ENCODE measurements at regions not wholly inside any gene's neighbourhood (a gene's known extent, or its start where the extent isn't known, plus 50 kb on each side); places are given as distances from the start of the nearest gene placed in this dataset.

- no peak for TF ChIP-seq GATA3 (IDR thresholded peaks at IDR 0.05; ENCODE audit: low read depth, low read length)
- TF ChIP-seq GATA2 (IDR thresholded peaks at IDR 0.05; ENCODE audit: low read depth, low read length) = 0 out of 2 replicates have a peak, but pooled peaks have one; percentile 23
Measured at GRCh38 chr5:81856948-81857928, 106.3 kb upstream of the SSBP2 start.
